Naive thymus-derived CD4-positive, alpha-beta T cell (primary cell): ENCODE measurements at regions not wholly inside any gene's neighbourhood (a gene's known extent, or its start where the extent isn't known, plus 50 kb on each side); places are given as distances from the start of the nearest gene placed in this dataset.
A peak's percentile ranks its signal among the peaks of the same experiment; 100 is the strongest.

Experiments
- ATAC-seq: fragments of 150-1000 bp; cut with Tn5 transposase; 2 replicates; pipeline ENCODE4 v1.10.0; 2021; ENCODE audit warnings: mild to moderate bottlenecking, moderate library complexity
- CTCF ChIA-PET: fragments of 350-600 bp; sonication (Branson Sonifier 250); formaldehyde crosslinking; loops from one replicate; lab custom pipeline; 2021; ENCODE audit warnings: antibody characterized with exemption; lab: Charles Lee
- POLR2A ChIA-PET: fragments of 350-600 bp; sonication (Branson Sonifier 250); formaldehyde crosslinking; loops from one replicate; lab custom pipeline; 2021; ENCODE audit warnings: antibody characterized with exemption, inconsistent platforms; lab: Charles Lee
- DNase-seq, 9 donors: peaks; one replicate each; pipeline versions ENCODE4 v3.0.0 to v3.0.0-alpha.2; 2020 to 2022; ENCODE audit warnings: mixed read lengths in 1 of 9
- H3K27ac ChIP-seq: one replicate; pipeline ENCODE4 v1.7.0; 2013; ENCODE audit warnings: mild to moderate bottlenecking, low read depth, low read length, moderate library complexity
- H3K27me3 ChIP-seq, 2 donors: one replicate each; pipeline ENCODE4 v1.7.0; 2013; ENCODE audit warnings: low read length in 2 of 2, mild to moderate bottlenecking in 2 of 2, moderate library complexity in 2 of 2; ENCODE audit not compliant: control insufficient read depth in 2 of 2, insufficient read depth in 2 of 2
- H3K36me3 ChIP-seq, 3 experiments: 1 replicate in 2 of 3; 2 replicates in 1 of 3; pipeline ENCODE4 v1.7.0; 2013; ENCODE audit warnings: low read length in 3 of 3, mild to moderate bottlenecking in 3 of 3, moderate library complexity in 1 of 3; ENCODE audit not compliant: insufficient read depth in 3 of 3, control insufficient read depth in 2 of 3
- H3K4me1 ChIP-seq, 2 donors: one replicate each; pipeline ENCODE4 v1.7.0; 2013; ENCODE audit warnings: low read length in 2 of 2, mild to moderate bottlenecking in 2 of 2, moderate library complexity in 1 of 2; ENCODE audit not compliant: control insufficient read depth in 2 of 2, insufficient read depth in 2 of 2
- H3K4me3 ChIP-seq: 2 replicates; pipeline ENCODE4 v1.7.0; 2013; ENCODE audit warnings: mild to moderate bottlenecking, low read length
- H3K9me3 ChIP-seq, 3 experiments: 1 replicate in 2 of 3; 2 replicates in 1 of 3; pipeline ENCODE4 v1.7.0; 2013; ENCODE audit warnings: low read length in 3 of 3; ENCODE audit not compliant: control insufficient read depth in 2 of 3
- H3K27ac Mint-ChIP-seq, 9 donors: one replicate each; pipeline ENCODE4 v1.8.0; 2020 to 2022; ENCODE audit warnings: mixed read lengths in 9 of 9, mild to moderate bottlenecking in 8 of 9, moderate library complexity in 5 of 9, inconsistent platforms in 2 of 9
- H3K27me3 Mint-ChIP-seq, 5 donors: one replicate each; pipeline ENCODE4 v1.8.0; 2021 to 2022; ENCODE audit warnings: mixed read lengths in 5 of 5, mild to moderate bottlenecking in 1 of 5
- H3K36me3 Mint-ChIP-seq, 5 donors: one replicate each; pipeline ENCODE4 v1.8.0; 2020 to 2022; ENCODE audit warnings: mixed read lengths in 5 of 5, mild to moderate bottlenecking in 3 of 5, inconsistent platforms in 1 of 5
- H3K4me1 Mint-ChIP-seq, 7 donors: one replicate each; pipeline ENCODE4 v1.8.0; 2020 to 2022; ENCODE audit warnings: mixed read lengths in 7 of 7, mild to moderate bottlenecking in 3 of 7, inconsistent platforms in 1 of 7
- H3K4me3 Mint-ChIP-seq, 10 donors: one replicate each; pipeline ENCODE4 v1.8.0; 2020 to 2022; ENCODE audit warnings: mild to moderate bottlenecking in 10 of 10, mixed read lengths in 10 of 10, moderate library complexity in 6 of 10, inconsistent platforms in 2 of 10
- H3K9me3 Mint-ChIP-seq, 11 donors: one replicate each; pipeline ENCODE4 v1.8.0; 2020 to 2022; ENCODE audit warnings: mixed read lengths in 11 of 11, mild to moderate bottlenecking in 4 of 11, inconsistent platforms in 1 of 11, moderate library complexity in 1 of 11
- intact Hi-C, 2 donors: fragments of 100-400 bp; cut with micrococcal nuclease; formaldehyde crosslinking; loops; one replicate each; pipeline ENCODE4 v1.15.1; 2023

DNA sequence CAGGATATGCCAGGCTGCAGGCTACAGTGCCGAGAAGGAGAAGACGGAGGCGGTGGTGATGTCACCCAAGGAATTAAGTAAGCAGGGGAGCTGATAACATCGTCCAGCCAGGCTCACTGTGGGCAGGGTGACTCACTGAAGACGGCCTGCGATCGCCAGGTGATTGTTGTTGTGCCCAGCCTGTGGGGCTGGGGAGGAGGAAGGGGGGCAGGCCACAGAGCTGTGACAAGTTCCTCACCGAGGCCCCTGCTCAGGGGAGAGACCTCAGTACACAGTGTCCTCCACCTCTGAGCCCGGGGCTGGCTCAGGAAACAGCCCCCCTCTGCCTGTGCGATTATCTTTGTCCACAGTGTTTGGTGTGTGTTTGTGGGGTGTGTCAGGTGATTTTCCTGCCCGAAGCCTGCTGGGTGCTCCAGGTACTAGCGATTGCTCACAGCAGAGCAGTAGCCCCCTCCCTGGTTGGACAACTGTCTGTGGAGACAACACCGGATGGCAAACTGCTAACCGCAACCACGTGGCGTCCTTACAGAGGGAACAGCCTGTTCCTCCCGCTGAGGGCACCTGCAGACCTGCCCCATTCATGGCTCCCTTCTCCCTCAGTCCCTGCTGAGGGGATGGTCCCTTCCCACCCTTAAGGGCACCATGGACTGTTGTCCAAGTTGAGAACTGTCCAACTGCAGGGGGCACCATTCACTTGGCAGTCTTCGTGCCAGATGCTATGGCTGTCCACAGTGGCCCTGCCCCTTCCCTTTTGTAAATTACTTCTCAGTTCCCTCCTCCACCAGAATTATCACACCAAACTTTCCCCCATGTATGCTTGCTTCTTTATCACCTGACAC is 95.1 kb downstream of the ZFP36L2 start:
- peak overlapping the region; percentile 51 for H3K4me3 ChIP-seq

DNA sequence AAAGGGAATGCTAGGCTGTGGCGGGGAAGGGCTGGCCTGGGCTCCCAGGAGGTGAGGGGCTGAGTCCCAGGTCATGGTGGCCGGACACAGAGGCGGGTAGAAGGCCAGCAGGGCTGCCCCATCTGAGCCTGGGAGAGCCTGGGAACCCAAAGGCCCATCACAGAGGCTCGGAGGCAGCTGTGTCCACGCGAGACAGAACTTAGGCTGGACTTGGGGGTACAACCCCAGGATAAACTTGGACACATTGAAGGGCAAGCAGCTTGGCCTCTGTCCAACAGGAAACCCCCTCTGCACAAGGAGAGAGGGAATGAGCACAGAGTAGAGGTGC is 95.9 kb downstream of the ZFP36L2 start:
- peak overlapping the region; percentile 51 for H3K4me3 ChIP-seq
- Mint-ChIP-seq H3K36me3 (peaks cover 0 to 21% (median 0%) of the 10 kb centered on the region in 5 donors), H3K4me3 (peak overlapping the region; percentile 58 to 86 (median 68))

More for the DNA sequence above, 95.1 kb downstream of the ZFP36L2 start:
- H3K4me1 ChIP-seq = peaks cover 90 to 92% of the 10 kb centered on the region in 2 donors
- DNase-seq (peak; percentile 44 to 92 (median 82)), ATAC-seq (peak; percentile 60)
- CTCF ChIA-PET = interaction anchor here (0.6 to 13.3 kb wide), 7 partner anchors 32 to 942 kb away, joined by 3 to 203 read pairs (median 5); partner anchors contain the start of gene ZFP36L2
- H3K27me3 Mint-ChIP-seq = no peaks in the 10 kb centered on the region
- H3K36me3 ChIP-seq = no peaks in the 10 kb centered on the region
- POLR2A ChIA-PET = interaction anchor here (1.0 to 37.0 kb wide), 4 partner anchors 29 to 90 kb away, joined by 3 to 1771 read pairs (median 697); partner anchors contain the start of gene ZFP36L2
- H3K27ac ChIP-seq = peak overlapping the region; percentile 96
- no peaks in the 10 kb centered on the region for H3K27me3 ChIP-seq
- H3K36me3 Mint-ChIP-seq = peaks cover 0 to 23% (median 0%) of the 10 kb centered on the region in 5 donors
- intact Hi-C loops = loop anchor here (1.0 to 10.0 kb wide), 12 partner anchors 43 to 1234 kb away; partner anchors contain the start of genes CAMKMT (in 1 of the 2), PREPL (in 1 of the 2) and THADA (in 1 of the 2)
- H3K9me3 ChIP-seq = no peaks in the 10 kb centered on the region
- peaks cover 0 to 3% (median 0%) of the 10 kb centered on the region in 11 donors for H3K9me3 Mint-ChIP-seq
- peak overlapping the region; percentile 88 to 100 (median 98) for H3K27ac Mint-ChIP-seq
- H3K4me1 Mint-ChIP-seq = peaks cover 67 to 89% (median 85%) of the 10 kb centered on the region in 7 donors
- peak overlapping the region; percentile 36 to 86 (median 68) for H3K4me3 Mint-ChIP-seq

DNA sequence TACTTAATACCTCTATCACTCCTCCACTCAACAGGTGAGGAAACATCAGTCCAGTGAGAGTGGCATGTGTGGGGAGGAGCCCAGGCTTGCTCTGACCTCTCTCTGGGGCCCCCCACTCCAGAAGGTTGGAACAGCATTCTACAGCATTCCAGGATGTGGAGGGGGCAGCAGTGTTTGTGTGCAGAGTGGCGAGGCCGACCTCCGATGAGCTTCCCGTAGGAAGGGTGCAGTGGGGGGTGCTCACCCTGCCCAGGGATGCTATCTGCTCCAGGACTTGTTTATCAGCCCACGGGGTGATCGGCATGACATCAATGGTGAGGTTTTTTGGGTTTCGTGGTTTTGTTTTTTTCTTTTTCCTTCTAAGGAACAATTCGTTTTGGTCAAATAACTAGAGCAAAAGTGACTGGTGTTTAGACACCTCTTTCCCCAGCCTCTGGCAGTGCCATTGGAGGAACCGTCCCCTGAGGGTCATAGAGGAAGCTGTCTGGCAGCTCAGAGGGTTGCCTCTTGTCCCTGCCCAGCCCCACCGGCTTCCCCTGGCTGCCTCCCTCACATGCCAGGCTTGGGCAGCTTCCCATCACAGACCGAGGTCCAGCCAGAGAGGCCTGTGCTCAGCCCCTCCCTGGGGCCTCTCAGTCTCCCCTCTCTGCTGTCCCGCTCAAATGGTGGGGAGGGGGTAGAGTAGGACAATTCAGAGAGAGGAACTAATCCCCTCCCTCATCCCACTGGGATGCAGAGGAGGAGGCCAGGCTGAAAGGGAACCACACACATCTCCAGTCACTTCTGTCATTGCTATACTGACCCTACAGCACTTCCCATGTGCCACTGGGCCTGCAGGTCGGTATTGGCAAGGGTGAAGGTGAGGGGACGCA is 96.5 kb downstream of the ZFP36L2 start:
- Mint-ChIP-seq H3K4me3 (peak overlapping the region; percentile 58 to 86 (median 68)), H3K9me3 (peaks cover 0 to 2% (median 0%) of the 10 kb centered on the region in 11 donors), H3K27ac (peak overlapping the region; percentile 88 to 100 (median 98)), H3K4me1 (peaks cover 64 to 90% (median 86%) of the 10 kb centered on the region in 7 donors), H3K27me3 (no peaks in the 10 kb centered on the region), H3K36me3 (peaks cover 0 to 21% (median 0%) of the 10 kb centered on the region in 5 donors)
- CTCF ChIA-PET = interaction anchor here (0.6 to 13.3 kb wide), 11 partner anchors 35 to 1105 kb away, joined by 3 to 203 read pairs (median 4); partner anchors contain the start of gene ZFP36L2
- no peak for ATAC-seq
- Histone ChIP-seq H3K27me3 (no peaks in the 10 kb centered on the region), H3K36me3 (no peaks in the 10 kb centered on the region), H3K4me1 (peaks cover 78 to 90% of the 10 kb centered on the region in 2 donors), H3K27ac (peak overlapping the region; percentile 96), H3K4me3 (peak overlapping the region; percentile 51), H3K9me3 (no peaks in the 10 kb centered on the region)
- DNase-seq = peak in 1 of 9 donors; percentile 38
- POLR2A ChIA-PET = interaction anchor here (1.6 to 37.0 kb wide), 4 partner anchors 25 to 91 kb away, joined by 3 to 1771 read pairs (median 697); partner anchors contain the start of gene ZFP36L2
- intact Hi-C loops = loop anchor here (2.0 to 10.0 kb wide), 10 partner anchors 105 to 1235 kb away; partner anchors contain the start of genes CAMKMT (in 1 of the 2), PREPL (in 1 of the 2) and THADA (in 1 of the 2)

More for the DNA sequence above, 95.9 kb downstream of the ZFP36L2 start:
- Histone ChIP-seq H3K9me3 (no peaks in the 10 kb centered on the region), H3K27ac (peak overlapping the region; percentile 96), H3K36me3 (no peaks in the 10 kb centered on the region), H3K27me3 (no peaks in the 10 kb centered on the region), H3K4me1 (peaks cover 84 to 90% of the 10 kb centered on the region in 2 donors)
- DNase-seq (no peak), ATAC-seq (no peak)
- H3K4me1 Mint-ChIP-seq = peaks cover 68 to 89% (median 86%) of the 10 kb centered on the region in 7 donors
- intact Hi-C loops = loop anchor here (2.0 to 10.0 kb wide), 8 partner anchors 106 to 1234 kb away; partner anchors contain the start of genes CAMKMT (in 1 of the 2), PREPL (in 1 of the 2) and THADA (in 1 of the 2)
- no peaks in the 10 kb centered on the region for H3K27me3 Mint-ChIP-seq
- ChIA-PET CTCF (interaction anchor here (1.8 to 13.3 kb wide), 4 partner anchors 34 to 98 kb away, joined by 4 to 203 read pairs (median 88); partner anchors contain the start of gene ZFP36L2), POLR2A (interaction anchor here (1.0 to 37.0 kb wide), 4 partner anchors 29 to 91 kb away, joined by 3 to 1771 read pairs (median 697); partner anchors contain the start of gene ZFP36L2)
- peaks cover 0 to 2% (median 0%) of the 10 kb centered on the region in 11 donors for H3K9me3 Mint-ChIP-seq
- H3K27ac Mint-ChIP-seq = peak overlapping the region; percentile 88 to 100 (median 98)

DNA sequence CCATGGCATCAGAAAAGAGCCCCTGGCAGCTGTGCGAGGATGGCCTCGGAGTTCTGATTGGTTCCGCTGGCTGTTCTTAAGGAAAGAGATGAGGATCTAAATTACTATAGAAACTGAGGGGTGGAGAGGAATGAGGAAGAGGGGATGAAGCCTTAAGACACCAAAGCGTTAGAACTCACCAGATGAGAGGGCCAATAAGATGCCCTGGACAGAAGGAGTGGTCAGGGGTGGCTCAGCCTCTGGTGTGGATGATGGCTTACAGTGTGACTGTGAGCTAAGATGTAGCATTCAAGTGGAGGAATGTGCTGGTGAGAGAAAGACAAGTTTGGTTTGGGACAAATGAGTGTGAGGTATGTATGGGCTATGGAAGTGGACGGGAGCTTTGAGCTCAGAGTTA is 97.8 kb downstream of the ZFP36L2 start:
- peak overlapping the region; percentile 88 to 100 (median 98) for H3K27ac Mint-ChIP-seq

DNA sequence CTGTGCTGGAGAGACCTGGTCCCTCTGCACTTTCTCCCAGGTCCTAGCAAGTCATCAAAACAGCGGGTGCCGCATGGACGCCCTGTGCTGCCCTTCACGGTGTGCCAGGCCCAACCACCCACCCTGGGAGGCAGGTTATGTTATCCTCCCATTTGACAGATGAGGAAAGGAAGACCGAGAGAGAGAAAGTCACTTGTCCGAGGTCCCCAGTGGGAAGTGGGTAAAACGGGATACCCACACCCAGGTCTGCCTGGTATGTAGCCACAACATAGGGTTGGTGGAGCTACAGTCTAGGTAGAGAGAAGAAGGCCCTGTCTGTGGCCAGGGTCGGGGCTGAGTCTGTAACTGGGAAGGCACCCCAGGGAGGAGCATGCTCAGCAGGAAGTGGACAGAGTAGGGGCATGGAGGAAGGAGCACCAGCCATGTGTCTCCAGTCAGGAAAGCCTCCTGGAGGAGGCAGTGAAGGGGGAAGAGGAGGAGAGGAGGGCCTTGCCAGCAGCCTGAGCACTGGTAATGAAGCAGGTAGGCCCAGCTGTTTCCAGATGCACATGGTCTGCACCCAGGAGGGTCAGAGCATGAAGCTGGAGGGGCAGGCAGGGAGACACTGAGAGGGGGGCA is 98.4 kb downstream of the ZFP36L2 start:
- ATAC-seq (no peak), DNase-seq (no peak)
- H3K4me3 Mint-ChIP-seq = peak overlapping the region; percentile 1 to 86 (median 64)
- POLR2A ChIA-PET = interaction anchor here (0.6 to 37.0 kb wide), 8 partner anchors 9 to 317 kb away, joined by 3 to 1771 read pairs (median 4); partner anchors contain the start of gene ZFP36L2
- no peaks in the 10 kb centered on the region for H3K27me3 Mint-ChIP-seq
- intact Hi-C loops = loop anchor here (1.0 to 5.0 kb wide), 5 partner anchors 101 to 414 kb away; no protein-coding TSS in a partner anchor
- H3K27ac ChIP-seq = peak overlapping the region; percentile 55
- peaks cover 60 to 84% of the 10 kb centered on the region in 2 donors for H3K4me1 ChIP-seq
- peaks cover 0 to 25% (median 0%) of the 10 kb centered on the region in 5 donors for H3K36me3 Mint-ChIP-seq
- H3K4me1 Mint-ChIP-seq = peaks cover 64 to 88% (median 84%) of the 10 kb centered on the region in 7 donors
- H3K27me3 ChIP-seq = no peaks in the 10 kb centered on the region
- no peaks in the 10 kb centered on the region for H3K36me3 ChIP-seq
- no peak overlapping the region for H3K4me3 ChIP-seq
- H3K27ac Mint-ChIP-seq = peak overlapping the region; percentile 88 to 100 (median 98)
- CTCF ChIA-PET = interaction anchor here (0.6 to 13.3 kb wide), 17 partner anchors 12 to 356 kb away, joined by 3 to 203 read pairs (median 4); partner anchors contain the start of gene ZFP36L2
- peaks cover 0 to 2% (median 0%) of the 10 kb centered on the region in 11 donors for H3K9me3 Mint-ChIP-seq
- H3K9me3 ChIP-seq = no peaks in the 10 kb centered on the region

More for the DNA sequence above, 97.8 kb downstream of the ZFP36L2 start:
- H3K36me3 ChIP-seq = no peaks in the 10 kb centered on the region
- CTCF ChIA-PET = interaction anchor here (0.6 to 13.3 kb wide), 17 partner anchors 11 to 356 kb away, joined by 3 to 203 read pairs (median 4); partner anchors contain the start of gene ZFP36L2
- peaks cover 66 to 90% (median 87%) of the 10 kb centered on the region in 7 donors for H3K4me1 Mint-ChIP-seq
- no peak overlapping the region for H3K4me3 ChIP-seq
- POLR2A ChIA-PET = interaction anchor here (1.0 to 37.0 kb wide), 6 partner anchors 23 to 317 kb away, joined by 3 to 1771 read pairs (median 62); partner anchors contain the start of gene ZFP36L2
- H3K27me3 Mint-ChIP-seq = no peaks in the 10 kb centered on the region
- no peaks in the 10 kb centered on the region for H3K27me3 ChIP-seq
- intact Hi-C loops = loop anchor here in 1 of 2 donors (5.0 kb wide), 2 partner anchors 156 to 181 kb away; no protein-coding TSS in a partner anchor
- H3K27ac ChIP-seq = peak overlapping the region; percentile 55
- H3K4me3 Mint-ChIP-seq = peak overlapping the region; percentile 1 to 86 (median 64)
- peaks cover 0 to 2% (median 0%) of the 10 kb centered on the region in 11 donors for H3K9me3 Mint-ChIP-seq
- DNase-seq (no peak), ATAC-seq (no peak)
- peaks cover 65 to 89% of the 10 kb centered on the region in 2 donors for H3K4me1 ChIP-seq
- H3K9me3 ChIP-seq = no peaks in the 10 kb centered on the region
- peaks cover 0 to 25% (median 0%) of the 10 kb centered on the region in 5 donors for H3K36me3 Mint-ChIP-seq
